Kidney (tissue), 13 donors: ENCODE measurements at regions not wholly inside any gene's neighbourhood (a gene's known extent, or its start where the extent isn't known, plus 50 kb on each side); places are given as distances from the start of the nearest gene placed in this dataset.
"Not testable (repeated sequence)": the region's sequence is repeated elsewhere in the genome, so short reads cannot be mapped to it uniquely, and the experiment has no call there.

ENCODE experiments used
- DNase-seq, 5 donors: peaks; one replicate each; pipeline ENCODE4 v3.0.0-alpha.2; 2013 to 2020
- FAIRE-seq: peaks from 2 replicates; lab custom pipeline; 2012; peaks lifted over from hg19 to GRCh38; lab: Jason Lieb, UNC
- H3K27ac ChIP-seq, 2 donors: one replicate each; pipeline ENCODE4 v1.7.0; 2013; ENCODE audit warnings: low read depth in 2 of 2, low read length in 2 of 2, inconsistent platforms in 1 of 2
- H3K27me3 ChIP-seq: one replicate; pipeline ENCODE4 v1.7.1; 2013; ENCODE audit warnings: low read length, inconsistent platforms; ENCODE audit not compliant: control insufficient read depth, insufficient read depth
- H3K36me3 ChIP-seq, 3 donors: one replicate each; pipeline versions ENCODE4 v1.7.0 to v1.7.1; 2013; ENCODE audit warnings: low read length in 3 of 3, control low read depth in 1 of 3, inconsistent platforms in 1 of 3; ENCODE audit not compliant: insufficient read depth in 3 of 3, control insufficient read depth in 2 of 3
- H3K4me1 ChIP-seq, 3 donors: one replicate each; pipeline versions ENCODE4 v1.7.0 to v1.7.1; 2013; ENCODE audit warnings: low read length in 3 of 3, inconsistent platforms in 1 of 3, low read depth in 1 of 3; ENCODE audit not compliant: control insufficient read depth in 2 of 3, insufficient read depth in 2 of 3
- H3K4me3 ChIP-seq, 3 donors: one replicate each; pipeline versions ENCODE4 v1.7.0 to v1.8.1; 2013; ENCODE audit warnings: low read length in 3 of 3, control low read depth in 1 of 3, inconsistent platforms in 1 of 3
- H3K9ac ChIP-seq, 3 donors: one replicate each; pipeline versions ENCODE4 v1.7.0 to v1.7.1; 2013; ENCODE audit warnings: low read length in 3 of 3, control low read depth in 1 of 3, inconsistent platforms in 1 of 3
- H3K9me3 ChIP-seq, 3 donors: one replicate each; pipeline versions ENCODE4 v1.7.0 to v1.7.1; 2013; ENCODE audit warnings: low read length in 3 of 3, control low read depth in 1 of 3, inconsistent platforms in 1 of 3; ENCODE audit not compliant: control insufficient read depth in 2 of 3, insufficient read depth in 1 of 3
- CTCF ChIP-seq: IDR thresholded peaks from 3 replicates; pipeline ENCODE4 v1.5.1; 2012; ENCODE audit warnings: mild to moderate bottlenecking, moderate library complexity, borderline replicate concordance; ENCODE audit not compliant: insufficient read depth; ENCODE audit errors: extremely low read depth
- intact Hi-C: fragments of 100-400 bp; cut with DNase I; formaldehyde crosslinking; loops from one replicate; pipeline ENCODE4 v1.11.1; 2022
- donor health status: control.
- donor health status: control.
- donor health status: control.
- donor health status: control.
- donor health status: control.
- donor health status: DM: yes; HTN: yes; CAD: no.
- donor health status: Normal renal cell carcinoma (clear cell type).

DNA sequence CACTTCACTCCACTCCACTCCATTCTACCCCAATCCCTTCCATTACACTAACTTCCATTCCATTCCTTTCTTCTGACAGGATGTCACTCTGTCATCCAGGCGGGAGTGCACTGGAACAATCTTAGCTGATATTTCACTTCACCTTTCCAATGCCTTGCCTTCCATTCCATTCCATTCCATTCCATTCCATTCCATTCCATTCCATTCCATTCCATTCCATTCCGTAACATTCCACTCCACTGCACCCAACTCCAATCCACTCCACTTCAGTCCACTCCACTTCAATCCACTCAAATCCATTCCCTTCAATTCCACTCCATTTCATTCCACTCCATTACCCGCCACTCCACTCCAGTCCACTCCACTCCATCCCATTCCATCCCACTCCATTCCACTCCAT, 1099.4 kb downstream of the TSPY10 start:
- DNase-seq (peak in 4 of 5 donors; percentile 41 to 78 (median 55)), FAIRE-seq (no peak)
- H3K4me3 ChIP-seq: no peak overlapping the region
- no peaks in the 10 kb centered on the region for H3K36me3 ChIP-seq
- H3K9me3 ChIP-seq: no peaks in the 10 kb centered on the region
- intact Hi-C loops: no loop called here
- no peak for TF ChIP-seq CTCF
- no peaks in the 10 kb centered on the region for H3K27me3 ChIP-seq
- no peak overlapping the region for H3K27ac ChIP-seq
- H3K4me1 ChIP-seq: no peaks in the 10 kb centered on the region
- no peak overlapping the region for H3K9ac ChIP-seq

- H3K27me3 ChIP-seq, H3K9ac ChIP-seq, DNase-seq, intact Hi-C loops, H3K36me3 ChIP-seq, H3K4me3 ChIP-seq, H3K27ac ChIP-seq, H3K4me1 ChIP-seq, FAIRE-seq: not testable (repeated sequence)
- H3K9me3 ChIP-seq: peaks cover 2 to 15% (median 6%) of the 10 kb centered on the region in 3 donors
These were observed 1121.1 kb downstream of the TSPY10 start for GRCh38 chrY:10648813-10649212.

DNA sequence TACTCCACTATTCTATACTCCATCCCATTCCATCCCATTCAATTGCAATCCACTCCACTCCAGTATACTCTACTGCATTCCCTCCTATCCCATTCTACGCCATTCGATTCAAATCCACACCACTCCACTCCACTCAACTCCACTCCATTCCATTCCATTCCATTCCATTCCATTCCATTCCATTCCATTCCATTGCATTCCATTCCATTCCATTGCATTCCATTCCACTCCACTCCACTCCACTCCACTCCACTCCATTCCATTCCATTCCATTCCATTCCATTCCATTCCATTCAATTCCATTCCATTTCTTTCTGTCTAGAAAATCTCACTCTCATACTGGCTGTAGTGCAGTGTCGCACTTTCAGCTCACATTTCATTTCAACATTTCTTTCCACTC, 1129.4 kb downstream of the TSPY10 start:
- H3K36me3 ChIP-seq, H3K4me1 ChIP-seq, DNase-seq, H3K4me3 ChIP-seq, H3K27me3 ChIP-seq, intact Hi-C loops, H3K9ac ChIP-seq, FAIRE-seq, H3K27ac ChIP-seq: not testable (repeated sequence)
- H3K9me3 ChIP-seq: peaks cover 2 to 39% (median 7%) of the 10 kb centered on the region in 3 donors

DNA sequence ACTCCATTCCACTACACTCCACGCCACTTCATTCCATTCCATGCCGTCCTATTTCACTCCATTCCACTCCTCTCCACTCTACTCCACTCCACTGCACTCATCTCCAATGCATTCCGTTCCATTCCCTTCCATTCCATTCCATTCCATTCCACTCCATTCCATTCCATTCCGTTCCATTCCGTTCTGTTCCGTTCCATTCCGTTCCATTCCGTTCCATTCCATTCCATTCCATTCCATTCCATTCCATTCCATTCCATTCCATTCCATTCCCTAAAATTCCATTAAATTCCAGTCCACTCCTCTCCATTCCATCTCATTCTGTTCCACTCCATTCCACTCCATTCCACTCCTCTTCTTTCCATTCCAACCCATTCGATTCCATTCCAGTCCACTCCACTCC, 1139.1 kb downstream of the TSPY10 start:
- FAIRE-seq: no peak
- Histone ChIP-seq H3K9ac (no peak overlapping the region), H3K9me3 (peaks cover 2 to 44% (median 11%) of the 10 kb centered on the region in 3 donors), H3K27ac (no peak overlapping the region), H3K4me1 (no peaks in the 10 kb centered on the region), H3K27me3 (no peaks in the 10 kb centered on the region), H3K36me3 (no peaks in the 10 kb centered on the region), H3K4me3 (no peak overlapping the region)
- no peak for DNase-seq
- intact Hi-C loops: no loop called here
- TF ChIP-seq CTCF: no peak
